ENCODE measurements at regions not wholly inside any gene's neighbourhood (a gene's known extent, or its start where the extent isn't known, plus 50 kb on each side); places are given as distances from the start of the nearest gene placed in this dataset.
"Not testable (repeated sequence)": the region's sequence is repeated elsewhere in the genome, so short reads cannot be mapped to it uniquely, and the experiment has no call there.

- Histone ChIP-seq H3K9me3 (ENCODE audit: insufficient read depth, low read length) (no peaks in the 10 kb centered on the region), H3K36me3 (ENCODE audit: insufficient read depth, insufficient read length, low read length) (no peaks in the 10 kb centered on the region), H3K27me3 (ENCODE audit: insufficient read depth, insufficient read length) (no peaks in the 10 kb centered on the region), H3K4me3 (ENCODE audit: insufficient read length, low read depth) (no peak overlapping the region), H3K9ac (ENCODE audit: insufficient read length, low read depth) (no peak overlapping the region), H3K4me1 (ENCODE audit: insufficient read depth, insufficient read length) (no peaks in the 10 kb centered on the region)
- no peak for DNase-seq (ENCODE audit: low read depth, low spot score)
- TF ChIP-seq ZNF274 (IDR thresholded peaks at IDR 0.05; ENCODE audit: low read depth, low read length) (no peak), YY1 (IDR thresholded peaks at IDR 0.05; ENCODE audit: insufficient read depth, insufficient read length) (no peak), SUZ12 (IDR thresholded peaks at IDR 0.05; ENCODE audit: extremely low read depth, insufficient read depth, insufficient read length) (no peak)
Measured at GRCh38 chr2:16241166-16242160, 301.1 kb downstream of the MYCN start.

- no peak for TF ChIP-seq ZNF274 (IDR thresholded peaks at IDR 0.05; ENCODE audit: low read depth, low read length)
- TF ChIP-seq SUZ12 (IDR thresholded peaks at IDR 0.05; ENCODE audit: extremely low read depth, insufficient read depth, insufficient read length): no peak
- no peak for TF ChIP-seq YY1 (IDR thresholded peaks at IDR 0.05; ENCODE audit: insufficient read depth, insufficient read length)
- H3K36me3 ChIP-seq (ENCODE audit: insufficient read depth, insufficient read length, low read length): no peaks in the 10 kb centered on the region
- no peak overlapping the region for H3K9ac ChIP-seq (ENCODE audit: insufficient read length, low read depth)
- no peaks in the 10 kb centered on the region for H3K4me1 ChIP-seq (ENCODE audit: insufficient read depth, insufficient read length)
- H3K4me3 ChIP-seq (ENCODE audit: insufficient read length, low read depth): no peak overlapping the region
- no peaks in the 10 kb centered on the region for H3K27me3 ChIP-seq (ENCODE audit: insufficient read depth, insufficient read length)
- H3K9me3 ChIP-seq (ENCODE audit: insufficient read depth, low read length): no peaks in the 10 kb centered on the region; the same call in 1 of the 2 replicates
- no peak for DNase-seq (ENCODE audit: low read depth, low spot score)
Measured at GRCh38 chr2:16240402-16240801, 300.1 kb downstream of the MYCN start.

- TF ChIP-seq YY1 (IDR thresholded peaks at IDR 0.05; ENCODE audit: insufficient read depth, insufficient read length): no peak
- no peak for TF ChIP-seq SUZ12 (IDR thresholded peaks at IDR 0.05; ENCODE audit: extremely low read depth, insufficient read depth, insufficient read length)
- no peak for TF ChIP-seq ZNF274 (IDR thresholded peaks at IDR 0.05; ENCODE audit: low read depth, low read length)
- no peak overlapping the region for H3K9ac ChIP-seq (ENCODE audit: insufficient read length, low read depth)
- no peaks in the 10 kb centered on the region for H3K4me1 ChIP-seq (ENCODE audit: insufficient read depth, insufficient read length)
- H3K36me3 ChIP-seq (ENCODE audit: insufficient read depth, insufficient read length, low read length): no peaks in the 10 kb centered on the region
- H3K4me3 ChIP-seq (ENCODE audit: insufficient read length, low read depth): no peak overlapping the region
- no peak for DNase-seq (ENCODE audit: low read depth, low spot score)
- H3K27me3 ChIP-seq (ENCODE audit: insufficient read depth, insufficient read length): no peaks in the 10 kb centered on the region
- H3K9me3 ChIP-seq (ENCODE audit: insufficient read depth, low read length): no peaks in the 10 kb centered on the region; the same call in 1 of the 2 replicates
Measured at GRCh38 chr2:16239296-16239850, 299.0 kb downstream of the MYCN start.

- Histone ChIP-seq H3K36me3 (ENCODE audit: insufficient read depth, insufficient read length, low read length) (no peaks in the 10 kb centered on the region), H3K27me3 (ENCODE audit: insufficient read depth, insufficient read length) (no peaks in the 10 kb centered on the region), H3K4me3 (ENCODE audit: insufficient read length, low read depth) (no peak overlapping the region), H3K4me1 (ENCODE audit: insufficient read depth, insufficient read length) (no peaks in the 10 kb centered on the region), H3K9me3 (ENCODE audit: insufficient read depth, low read length) (no peaks in the 10 kb centered on the region; the same call in 1 of the 2 replicates), H3K9ac (ENCODE audit: insufficient read length, low read depth) (no peak overlapping the region)
- no peak for TF ChIP-seq SUZ12 (IDR thresholded peaks at IDR 0.05; ENCODE audit: extremely low read depth, insufficient read depth, insufficient read length)
- DNase-seq (ENCODE audit: low read depth, low spot score): no peak
Measured at GRCh38 chr2:16238786-16239185, 298.4 kb downstream of the MYCN start.

- H3K27me3 ChIP-seq (ENCODE audit: insufficient read depth, insufficient read length): no peaks in the 10 kb centered on the region
- H3K4me3 ChIP-seq (ENCODE audit: insufficient read length, low read depth): no peak overlapping the region
- H3K9me3 ChIP-seq (ENCODE audit: insufficient read depth, low read length): no peaks in the 10 kb centered on the region; the same call in 1 of the 2 replicates
- no peaks in the 10 kb centered on the region for H3K36me3 ChIP-seq (ENCODE audit: insufficient read depth, insufficient read length, low read length)
- H3K9ac ChIP-seq (ENCODE audit: insufficient read length, low read depth): no peak overlapping the region
- DNase-seq (ENCODE audit: low read depth, low spot score): no peak
- H3K4me1 ChIP-seq (ENCODE audit: insufficient read depth, insufficient read length): no peaks in the 10 kb centered on the region
- TF ChIP-seq SUZ12 (IDR thresholded peaks at IDR 0.05; ENCODE audit: extremely low read depth, insufficient read depth, insufficient read length): no peak
- TF ChIP-seq ZNF274 (IDR thresholded peaks at IDR 0.05; ENCODE audit: low read depth, low read length): no peak
- TF ChIP-seq YY1 (IDR thresholded peaks at IDR 0.05; ENCODE audit: insufficient read depth, insufficient read length): no peak
Measured at GRCh38 chr2:16238001-16238761, 297.8 kb downstream of the MYCN start.

- Histone ChIP-seq H3K4me1 (ENCODE audit: insufficient read depth, insufficient read length) (no peaks in the 10 kb centered on the region), H3K4me3 (ENCODE audit: insufficient read length, low read depth) (no peak overlapping the region), H3K9me3 (ENCODE audit: insufficient read depth, low read length) (no peaks in the 10 kb centered on the region; the same call in 1 of the 2 replicates), H3K27me3 (ENCODE audit: insufficient read depth, insufficient read length) (no peaks in the 10 kb centered on the region), H3K9ac (ENCODE audit: insufficient read length, low read depth) (no peak overlapping the region), H3K36me3 (ENCODE audit: insufficient read depth, insufficient read length, low read length) (no peaks in the 10 kb centered on the region)
- DNase-seq (ENCODE audit: low read depth, low spot score): no peak
- TF ChIP-seq YY1 (IDR thresholded peaks at IDR 0.05; ENCODE audit: insufficient read depth, insufficient read length): no peak
- TF ChIP-seq ZNF274 (IDR thresholded peaks at IDR 0.05; ENCODE audit: low read depth, low read length): no peak
- TF ChIP-seq SUZ12 (IDR thresholded peaks at IDR 0.05; ENCODE audit: extremely low read depth, insufficient read depth, insufficient read length): no peak
Measured at GRCh38 chr2:16235747-16236146, 295.4 kb downstream of the MYCN start.

- not testable (repeated sequence) for H3K4me3 ChIP-seq (ENCODE audit: insufficient read length, low read depth); H3K27me3 ChIP-seq (ENCODE audit: insufficient read depth, insufficient read length); H3K9me3 ChIP-seq (ENCODE audit: insufficient read depth, low read length); DNase-seq (ENCODE audit: low read depth, low spot score); H3K9ac ChIP-seq (ENCODE audit: insufficient read length, low read depth); H3K36me3 ChIP-seq (ENCODE audit: insufficient read depth, insufficient read length, low read length); H3K4me1 ChIP-seq (ENCODE audit: insufficient read depth, insufficient read length)
Measured at GRCh38 chr2:16235291-16235690, 294.9 kb downstream of the MYCN start.
